ENCODE measurements at regions not wholly inside any gene's neighbourhood (a gene's known extent, or its start where the extent isn't known, plus 50 kb on each side); places are given as distances from the start of the nearest gene placed in this dataset.

GRCh38 chr6:22694092-22694724 is 124.8 kb downstream of the HDGFL1 start:
- no peak overlapping the region for H3K27ac ChIP-seq (ENCODE audit: low read depth in 1 of 2, low read length in 1 of 2)
- no peaks in the 10 kb centered on the region for H3K9me3 ChIP-seq (ENCODE audit: control insufficient read depth in 4 of 4, insufficient read depth in 3 of 4, low read length in 3 of 4)
- H3K4me1 ChIP-seq (ENCODE audit: control insufficient read depth in 5 of 5, insufficient read depth in 5 of 5, low read length in 5 of 5), result peaks cover 0 to 4% (median 0%) of the 10 kb centered on the region in 5 donors
- H3K36me3 ChIP-seq (ENCODE audit: control insufficient read depth in 4 of 4, insufficient read depth in 4 of 4, low read length in 4 of 4), result no peaks in the 10 kb centered on the region
- ATAC-seq (ENCODE audit: insufficient read depth, low FRiP score) (no peak), DNase-seq (no peak)
- no peak overlapping the region for H3K9ac ChIP-seq (ENCODE audit: insufficient read depth in 1 of 2, low read length in 2 of 2)
- no peaks in the 10 kb centered on the region for H3K27me3 ChIP-seq (ENCODE audit: control insufficient read depth in 3 of 3, insufficient read depth in 3 of 3, low read length in 2 of 3)
- H3K4me3 ChIP-seq, result no peak overlapping the region
- 87 to 94% methylated on average over 1 of the region's 1 CpG for WGBS, 2 donors
- no peak for TF ChIP-seq CTCF (IDR thresholded peaks at IDR 0.05; ENCODE audit: control extremely low read depth, extremely low read depth)

DNA sequence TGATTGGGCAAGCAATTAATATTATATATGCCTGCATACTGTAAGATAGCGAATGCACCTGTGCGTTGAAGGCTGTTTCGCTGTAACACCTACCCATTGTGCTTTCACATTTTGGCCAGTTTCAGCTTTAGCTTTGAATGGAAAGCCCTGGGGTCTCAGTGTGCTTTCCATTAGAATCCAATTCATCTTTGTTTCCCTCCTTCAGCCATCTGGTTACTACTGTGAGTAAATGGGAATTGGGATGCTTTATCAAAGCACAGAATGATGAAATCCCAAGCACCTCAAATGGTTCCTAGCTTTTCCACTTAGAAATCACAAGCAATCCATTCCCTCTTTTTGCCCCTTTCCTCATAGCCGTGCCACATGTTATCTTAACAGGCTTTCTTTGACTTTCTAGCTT is 127.1 kb downstream of the HDGFL1 start:
- H3K27ac ChIP-seq (ENCODE audit: low read depth in 1 of 2, low read length in 1 of 2), result no peak overlapping the region
- peaks cover 0 to 8% (median 0%) of the 10 kb centered on the region in 5 donors for H3K4me1 ChIP-seq (ENCODE audit: control insufficient read depth in 5 of 5, insufficient read depth in 5 of 5, low read length in 5 of 5)
- ATAC-seq (ENCODE audit: insufficient read depth, low FRiP score) (no peak), DNase-seq (no peak)
- TF ChIP-seq CTCF (IDR thresholded peaks at IDR 0.05; ENCODE audit: control extremely low read depth, extremely low read depth), result no peak
- H3K4me3 ChIP-seq, result no peak overlapping the region
- no peak overlapping the region for H3K9ac ChIP-seq (ENCODE audit: insufficient read depth in 1 of 2, low read length in 2 of 2)
- no peaks in the 10 kb centered on the region for H3K9me3 ChIP-seq (ENCODE audit: control insufficient read depth in 4 of 4, insufficient read depth in 3 of 4, low read length in 3 of 4)
- WGBS, 2 donors, result 94 to 95% methylated on average over 4 of the region's 4 CpGs
- no peaks in the 10 kb centered on the region for H3K27me3 ChIP-seq (ENCODE audit: control insufficient read depth in 3 of 3, insufficient read depth in 3 of 3, low read length in 2 of 3)
- H3K36me3 ChIP-seq (ENCODE audit: control insufficient read depth in 4 of 4, insufficient read depth in 4 of 4, low read length in 4 of 4), result no peaks in the 10 kb centered on the region

- Histone ChIP-seq H3K27ac (ENCODE audit: low read depth in 1 of 2, low read length in 1 of 2) (no peak overlapping the region), H3K27me3 (ENCODE audit: control insufficient read depth in 3 of 3, insufficient read depth in 3 of 3, low read length in 2 of 3) (no peaks in the 10 kb centered on the region), H3K4me3 (no peak overlapping the region), H3K4me1 (ENCODE audit: control insufficient read depth in 5 of 5, insufficient read depth in 5 of 5, low read length in 5 of 5) (peaks cover 0 to 8% (median 0%) of the 10 kb centered on the region in 5 donors), H3K9me3 (ENCODE audit: control insufficient read depth in 4 of 4, insufficient read depth in 3 of 4, low read length in 3 of 4) (no peaks in the 10 kb centered on the region), H3K9ac (ENCODE audit: insufficient read depth in 1 of 2, low read length in 2 of 2) (no peak overlapping the region), H3K36me3 (ENCODE audit: control insufficient read depth in 4 of 4, insufficient read depth in 4 of 4, low read length in 4 of 4) (no peaks in the 10 kb centered on the region)
- DNase-seq (no peak), ATAC-seq (ENCODE audit: insufficient read depth, low FRiP score) (no peak)
- no peak for TF ChIP-seq CTCF (IDR thresholded peaks at IDR 0.05; ENCODE audit: control extremely low read depth, extremely low read depth)
- 85 to 89% methylated on average over 2 of the region's 2 CpGs for WGBS, 2 donors
Observed at GRCh38 chr6:22697306-22697705, 127.9 kb downstream of the HDGFL1 start.

DNA sequence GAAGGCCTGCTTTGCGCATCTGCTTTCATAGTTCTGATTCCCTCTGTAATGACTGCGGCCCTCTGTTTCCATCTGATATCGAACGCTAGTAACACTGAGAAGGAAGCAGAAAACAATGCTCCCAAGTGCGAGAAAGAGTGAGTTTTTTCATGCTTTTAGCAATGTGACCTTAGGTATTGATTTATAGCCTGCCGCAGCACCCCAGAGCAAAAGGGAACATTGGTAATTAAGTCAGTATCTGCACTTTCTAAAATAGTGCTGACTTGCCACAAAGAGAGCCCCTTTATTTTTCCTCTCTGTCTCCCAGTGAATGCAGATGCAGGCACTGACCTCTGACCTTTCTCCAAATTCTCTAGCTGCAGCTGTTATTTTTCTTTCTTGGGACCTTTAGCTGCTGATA is 129.8 kb downstream of the HDGFL1 start:
- Histone ChIP-seq H3K27ac (ENCODE audit: low read depth in 1 of 2, low read length in 1 of 2) (no peak overlapping the region), H3K9ac (ENCODE audit: insufficient read depth in 1 of 2, low read length in 2 of 2) (no peak overlapping the region), H3K27me3 (ENCODE audit: control insufficient read depth in 3 of 3, insufficient read depth in 3 of 3, low read length in 2 of 3) (no peaks in the 10 kb centered on the region), H3K36me3 (ENCODE audit: control insufficient read depth in 4 of 4, insufficient read depth in 4 of 4, low read length in 4 of 4) (no peaks in the 10 kb centered on the region), H3K4me3 (no peak overlapping the region), H3K9me3 (ENCODE audit: control insufficient read depth in 4 of 4, insufficient read depth in 3 of 4, low read length in 3 of 4) (no peaks in the 10 kb centered on the region), H3K4me1 (ENCODE audit: control insufficient read depth in 5 of 5, insufficient read depth in 5 of 5, low read length in 5 of 5) (peaks cover 0 to 8% (median 0%) of the 10 kb centered on the region in 5 donors)
- ATAC-seq (ENCODE audit: insufficient read depth, low FRiP score) (no peak), DNase-seq (peak in 1 of 3 donors; percentile 29)
- 43 to 50% methylated on average over 6 of the region's 6 CpGs for WGBS, 2 donors
- TF ChIP-seq CTCF (IDR thresholded peaks at IDR 0.05; ENCODE audit: control extremely low read depth, extremely low read depth), result no peak

Data from lung (tissue), 11 donors.